Activated T-cell treated with anti-CD3 and anti-CD28 coated beads, Interleukin-2, amount 50 U/mL, for 24 hours (primary cell): ENCODE measurements at regions not wholly inside any gene's neighbourhood (a gene's known extent, or its start where the extent isn't known, plus 50 kb on each side); places are given as distances from the start of the nearest gene placed in this dataset.
"Not testable (repeated sequence)": the region's sequence is repeated elsewhere in the genome, so short reads cannot be mapped to it uniquely, and the experiment has no call there.

Source experiments
- DNase-seq: peaks from one replicate; pipeline ENCODE4 v3.0.0-alpha.2; 2020
- H3K27ac Mint-ChIP-seq: 2 replicates; pipeline ENCODE4 v1.8.0; 2020; ENCODE audit warnings: mild to moderate bottlenecking, mixed read lengths
- H3K27me3 Mint-ChIP-seq: 2 replicates; pipeline ENCODE4 v1.8.0; 2020; ENCODE audit warnings: mixed read lengths
- H3K36me3 Mint-ChIP-seq: 2 replicates; pipeline ENCODE4 v1.8.0; 2020; ENCODE audit warnings: low read depth, mixed read lengths
- H3K4me1 Mint-ChIP-seq: 2 replicates; pipeline ENCODE4 v1.8.0; 2020; ENCODE audit warnings: low read depth, mixed read lengths
- H3K4me3 Mint-ChIP-seq: 2 replicates; pipeline ENCODE4 v1.8.0; 2020; ENCODE audit warnings: mild to moderate bottlenecking, moderate library complexity, mixed read lengths
- H3K9me3 Mint-ChIP-seq: 2 replicates; pipeline ENCODE4 v1.8.0; 2020; ENCODE audit warnings: mixed read lengths

- no peaks in the 10 kb centered on the region for H3K27me3 Mint-ChIP-seq
- DNase-seq: no peak
Observed at GRCh38 chr2:123451542-123451941, 573.5 kb upstream of the CNTNAP5 start.

GRCh38 chr2:123453046-123453700, 571.9 kb upstream of the CNTNAP5 start:
- Mint-ChIP-seq H3K4me3 (no peak overlapping the region), H3K27me3 (no peaks in the 10 kb centered on the region), H3K36me3 (no peaks in the 10 kb centered on the region), H3K4me1 (no peaks in the 10 kb centered on the region), H3K27ac (no peak overlapping the region), H3K9me3 (peaks cover 16% of the 10 kb centered on the region)
- DNase-seq: no peak

More at GRCh38 chr2:123451542-123451941, 573.5 kb upstream of the CNTNAP5 start:
- peaks cover 19% of the 10 kb centered on the region for H3K9me3 Mint-ChIP-seq
- H3K4me3 Mint-ChIP-seq: no peak overlapping the region
- H3K27ac Mint-ChIP-seq: no peak overlapping the region
- H3K36me3 Mint-ChIP-seq: no peaks in the 10 kb centered on the region
- no peaks in the 10 kb centered on the region for H3K4me1 Mint-ChIP-seq

DNA sequence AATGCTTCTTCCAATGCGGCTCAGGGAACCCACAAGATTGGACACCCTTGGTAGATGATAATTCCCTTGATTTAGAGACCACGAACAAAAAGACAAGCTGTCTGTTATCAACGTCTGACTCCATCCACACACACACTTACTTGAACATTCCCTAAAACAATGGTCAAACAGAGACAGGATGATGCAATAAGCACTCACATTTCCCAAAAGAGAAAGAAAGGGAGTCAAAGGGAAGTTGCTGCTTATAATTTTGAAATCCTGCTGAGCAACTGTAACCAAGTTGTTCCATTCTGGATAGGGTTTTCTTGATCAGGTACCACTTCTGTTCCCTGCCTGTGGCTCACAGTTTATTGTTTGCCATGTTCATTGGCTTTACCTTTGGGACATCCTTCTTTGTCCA, 571.3 kb upstream of the CNTNAP5 start:
- H3K27me3 Mint-ChIP-seq: no peaks in the 10 kb centered on the region
- H3K36me3 Mint-ChIP-seq: no peaks in the 10 kb centered on the region
- no peak overlapping the region for H3K4me3 Mint-ChIP-seq
- H3K27ac Mint-ChIP-seq: no peak overlapping the region
- DNase-seq: no peak
- H3K9me3 Mint-ChIP-seq: peaks cover 15% of the 10 kb centered on the region
- no peaks in the 10 kb centered on the region for H3K4me1 Mint-ChIP-seq

DNA sequence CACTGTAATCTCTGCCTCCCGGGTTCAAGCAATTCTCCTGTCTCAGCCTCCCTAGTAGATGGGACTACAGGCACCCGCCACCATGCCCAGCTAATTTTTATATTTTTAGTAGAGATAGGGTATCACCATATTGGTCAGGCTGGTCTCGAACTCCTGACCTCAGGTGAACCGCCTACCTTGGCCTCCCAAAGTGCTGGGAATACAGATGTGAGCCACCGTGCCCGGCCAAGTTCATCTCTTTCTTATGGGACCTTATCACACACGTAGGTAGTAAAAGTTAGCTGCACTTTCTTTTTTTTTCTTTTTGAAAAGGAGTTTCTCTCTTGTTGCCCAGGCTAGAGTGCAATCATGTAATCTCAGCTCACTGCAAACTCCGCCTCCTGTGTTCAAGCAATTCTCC, 569.9 kb upstream of the CNTNAP5 start:
- H3K27ac Mint-ChIP-seq, H3K4me3 Mint-ChIP-seq, DNase-seq, H3K36me3 Mint-ChIP-seq, H3K27me3 Mint-ChIP-seq, H3K4me1 Mint-ChIP-seq: not testable (repeated sequence)
- H3K9me3 Mint-ChIP-seq: peaks cover 14% of the 10 kb centered on the region

- peaks cover 14% of the 10 kb centered on the region for H3K9me3 Mint-ChIP-seq
- DNase-seq: no peak
- no peaks in the 10 kb centered on the region for H3K4me1 Mint-ChIP-seq
Observed at GRCh38 chr2:123456416-123456815, 568.7 kb upstream of the CNTNAP5 start.

DNA sequence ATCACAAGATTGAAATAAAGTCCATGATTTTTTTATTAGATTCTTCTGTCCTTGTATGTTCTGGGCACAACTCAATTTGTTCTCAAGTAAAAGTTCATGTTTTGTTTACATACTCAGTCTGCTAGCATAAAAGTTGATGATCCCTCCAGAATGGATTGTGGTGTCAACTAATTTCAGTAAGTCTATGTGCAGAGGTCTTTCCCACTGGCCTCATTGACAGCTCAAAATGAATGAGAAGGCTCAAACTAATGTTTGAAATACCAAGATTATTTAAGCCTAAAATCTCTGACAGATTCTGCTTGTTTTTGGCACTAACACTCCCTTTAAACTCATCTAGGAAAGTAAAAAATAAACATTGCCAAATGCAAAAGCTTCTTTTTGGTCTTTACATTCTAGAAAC, 561.2 kb upstream of the CNTNAP5 start:
- H3K4me1 Mint-ChIP-seq: no peaks in the 10 kb centered on the region
- no peak overlapping the region for H3K4me3 Mint-ChIP-seq

More at GRCh38 chr2:123456416-123456815, 568.7 kb upstream of the CNTNAP5 start:
- Mint-ChIP-seq H3K4me3 (no peak overlapping the region), H3K27ac (no peak overlapping the region), H3K27me3 (no peaks in the 10 kb centered on the region), H3K36me3 (no peaks in the 10 kb centered on the region)

DNA sequence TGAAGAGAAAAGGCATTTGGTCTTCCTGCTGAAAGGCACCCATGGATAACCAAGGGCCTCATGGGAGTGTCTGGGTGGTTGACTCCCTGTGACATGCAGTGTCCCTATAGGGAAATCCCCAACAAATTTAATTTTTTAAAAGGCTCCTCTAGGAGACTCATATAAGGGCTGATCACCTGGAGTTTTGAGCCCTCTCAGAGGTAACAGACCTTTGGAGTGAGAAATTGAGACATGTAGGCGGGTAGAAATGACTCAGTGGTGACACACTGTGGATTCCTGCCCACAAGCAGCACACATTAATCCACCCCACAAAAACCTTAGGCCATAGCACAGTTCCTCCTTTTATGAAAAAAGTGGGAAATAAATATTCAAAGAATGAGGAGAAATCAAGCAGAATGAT, 557.0 kb upstream of the CNTNAP5 start:
- no peaks in the 10 kb centered on the region for H3K27me3 Mint-ChIP-seq
- no peak overlapping the region for H3K4me3 Mint-ChIP-seq
- H3K36me3 Mint-ChIP-seq: no peaks in the 10 kb centered on the region
- no peak overlapping the region for H3K27ac Mint-ChIP-seq
- H3K9me3 Mint-ChIP-seq: peaks cover 6% of the 10 kb centered on the region
- DNase-seq: no peak
- no peaks in the 10 kb centered on the region for H3K4me1 Mint-ChIP-seq

More for the DNA sequence above, 561.2 kb upstream of the CNTNAP5 start:
- no peak overlapping the region for H3K27ac Mint-ChIP-seq
- H3K36me3 Mint-ChIP-seq: no peaks in the 10 kb centered on the region
- no peak for DNase-seq
- peaks cover 4% of the 10 kb centered on the region for H3K9me3 Mint-ChIP-seq
- H3K27me3 Mint-ChIP-seq: no peaks in the 10 kb centered on the region

DNA sequence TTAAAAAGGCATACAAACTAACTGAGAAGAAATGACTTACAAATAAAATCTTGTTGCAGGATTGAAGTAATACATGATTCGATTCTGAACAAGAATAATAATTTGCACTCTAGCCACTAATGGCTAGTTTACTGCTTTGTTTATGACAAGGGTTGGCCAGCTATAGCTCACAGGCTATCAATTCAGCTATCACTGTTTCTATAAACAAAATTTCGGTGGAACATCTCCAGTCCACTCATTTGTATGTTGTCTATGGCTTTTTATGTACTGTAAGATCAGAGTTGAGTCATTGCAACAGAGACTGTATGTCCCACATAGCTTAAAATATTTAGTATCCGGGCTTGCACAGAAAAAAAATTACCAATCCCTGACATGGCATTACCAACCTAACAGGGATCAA, 543.7 kb upstream of the CNTNAP5 start:
- Mint-ChIP-seq H3K9me3 (peaks cover 24% of the 10 kb centered on the region), H3K27ac (no peak overlapping the region)

GRCh38 chr2:123485056-123485455, 540.0 kb upstream of the CNTNAP5 start:
- no peak overlapping the region for H3K27ac Mint-ChIP-seq
- H3K9me3 Mint-ChIP-seq: peaks cover 22% of the 10 kb centered on the region
- no peak for DNase-seq
- no peak overlapping the region for H3K4me3 Mint-ChIP-seq
- no peaks in the 10 kb centered on the region for H3K36me3 Mint-ChIP-seq
- H3K27me3 Mint-ChIP-seq: no peaks in the 10 kb centered on the region
- H3K4me1 Mint-ChIP-seq: no peaks in the 10 kb centered on the region

More for the DNA sequence above, 543.7 kb upstream of the CNTNAP5 start:
- Mint-ChIP-seq H3K27me3 (no peaks in the 10 kb centered on the region), H3K36me3 (no peaks in the 10 kb centered on the region), H3K4me3 (no peak overlapping the region), H3K4me1 (no peaks in the 10 kb centered on the region)
- DNase-seq: no peak

DNA sequence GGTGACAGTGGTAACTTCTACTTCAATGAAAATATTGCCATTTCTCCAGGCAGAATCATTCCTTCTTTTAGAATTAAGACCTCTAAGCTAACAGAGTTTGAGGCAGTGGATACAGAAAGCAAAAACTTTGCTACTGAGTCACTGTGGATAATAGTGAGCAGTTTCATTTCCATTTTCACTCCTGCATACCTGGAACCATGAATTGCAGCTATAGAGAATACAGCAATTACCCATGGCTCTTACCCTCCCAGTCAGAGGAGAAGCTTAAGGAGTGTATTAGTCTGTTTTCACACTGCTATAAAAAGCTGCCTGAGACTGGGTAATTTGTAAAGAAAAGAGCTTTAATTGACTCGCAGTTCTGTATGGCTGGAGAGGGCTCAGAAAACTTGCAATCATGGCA, 531.4 kb upstream of the CNTNAP5 start:
- H3K9me3 Mint-ChIP-seq: peaks cover 21% of the 10 kb centered on the region
- no peaks in the 10 kb centered on the region for H3K4me1 Mint-ChIP-seq
- no peak overlapping the region for H3K4me3 Mint-ChIP-seq
- no peaks in the 10 kb centered on the region for H3K27me3 Mint-ChIP-seq
- no peak for DNase-seq
- no peak overlapping the region for H3K27ac Mint-ChIP-seq
- H3K36me3 Mint-ChIP-seq: no peaks in the 10 kb centered on the region

- Mint-ChIP-seq H3K9me3 (peaks cover 21% of the 10 kb centered on the region), H3K27ac (no peak overlapping the region), H3K4me3 (no peak overlapping the region), H3K36me3 (no peaks in the 10 kb centered on the region), H3K4me1 (no peaks in the 10 kb centered on the region), H3K27me3 (no peaks in the 10 kb centered on the region)
- no peak for DNase-seq
Observed at GRCh38 chr2:123495241-123495640, 529.8 kb upstream of the CNTNAP5 start.

DNA sequence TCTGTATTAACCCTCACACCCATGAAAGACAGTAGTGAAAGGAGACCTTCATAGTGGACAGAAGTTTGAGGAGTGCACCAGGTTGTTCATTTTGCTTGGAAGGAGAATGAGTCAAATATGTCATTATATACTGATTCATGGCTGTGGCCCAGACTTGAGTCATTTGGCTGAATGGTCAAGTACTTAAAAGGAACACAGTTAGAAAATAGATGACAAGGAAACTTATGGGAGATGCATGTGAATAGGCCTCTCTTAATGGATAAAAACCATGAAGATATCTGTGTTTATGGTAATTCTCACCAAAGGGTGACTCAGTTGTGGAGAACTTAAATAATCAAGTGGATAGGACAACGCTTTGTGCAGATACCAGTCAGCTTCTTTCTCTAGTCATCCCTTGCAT, 524.7 kb upstream of the CNTNAP5 start:
- DNase-seq: no peak
- Mint-ChIP-seq H3K27ac (no peak overlapping the region), H3K36me3 (no peaks in the 10 kb centered on the region), H3K9me3 (peaks cover 10% of the 10 kb centered on the region), H3K4me1 (no peaks in the 10 kb centered on the region), H3K27me3 (no peaks in the 10 kb centered on the region), H3K4me3 (no peak overlapping the region)

GRCh38 chr2:123500988-123501387, 524.1 kb upstream of the CNTNAP5 start:
- Mint-ChIP-seq H3K4me1 (no peaks in the 10 kb centered on the region), H3K36me3 (no peaks in the 10 kb centered on the region), H3K9me3 (peaks cover 10% of the 10 kb centered on the region), H3K27me3 (no peaks in the 10 kb centered on the region), H3K27ac (no peak overlapping the region), H3K4me3 (no peak overlapping the region)
- no peak for DNase-seq

DNA sequence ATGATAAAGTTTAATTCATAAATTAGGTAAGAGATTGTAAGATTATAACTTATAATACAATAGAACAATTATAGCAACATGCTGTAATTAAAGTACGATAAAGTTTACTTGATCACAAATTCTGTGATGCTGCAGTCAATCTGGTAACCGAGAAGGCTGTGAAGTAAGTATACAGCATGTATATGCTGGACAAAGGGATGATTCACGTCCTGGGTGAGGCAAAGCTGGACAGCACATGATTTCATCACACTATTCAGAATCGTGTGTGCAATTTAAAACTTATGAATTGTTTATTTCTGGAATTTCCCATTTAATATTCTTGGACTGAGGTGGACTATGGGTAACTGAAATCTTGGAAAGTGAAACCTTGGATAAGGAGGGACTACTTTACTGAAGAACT, 522.2 kb upstream of the CNTNAP5 start:
- Mint-ChIP-seq H3K4me1 (no peaks in the 10 kb centered on the region), H3K36me3 (no peaks in the 10 kb centered on the region), H3K4me3 (no peak overlapping the region), H3K9me3 (peaks cover 7% of the 10 kb centered on the region), H3K27me3 (no peaks in the 10 kb centered on the region), H3K27ac (no peak overlapping the region)
- no peak for DNase-seq

DNA sequence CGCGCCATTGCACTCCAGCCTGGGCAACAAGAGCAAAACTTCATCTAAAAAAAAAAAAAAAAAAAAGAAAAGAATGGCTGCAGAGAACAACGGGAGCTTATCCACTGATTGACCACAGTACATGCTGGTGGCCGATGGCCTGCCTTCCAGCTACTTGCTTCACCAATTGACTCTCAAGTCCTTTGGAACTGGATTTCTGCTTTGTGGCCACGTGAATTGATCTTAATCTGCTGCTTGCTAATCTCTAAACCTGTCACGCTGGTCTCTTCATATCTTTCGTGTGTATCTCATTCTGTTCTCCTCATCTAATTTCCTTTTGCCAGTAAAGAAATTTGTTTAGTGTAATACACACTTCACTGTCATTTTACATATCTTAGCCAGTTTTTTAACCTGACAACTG, 512.5 kb upstream of the CNTNAP5 start:
- Mint-ChIP-seq H3K4me1 (no peaks in the 10 kb centered on the region), H3K36me3 (no peaks in the 10 kb centered on the region), H3K4me3 (no peak overlapping the region), H3K27me3 (no peaks in the 10 kb centered on the region), H3K9me3 (peaks cover 7% of the 10 kb centered on the region), H3K27ac (no peak overlapping the region)
- no peak for DNase-seq

- no peak for DNase-seq
Observed at GRCh38 chr2:123513351-123513750, 511.7 kb upstream of the CNTNAP5 start.

More at GRCh38 chr2:123513351-123513750, 511.7 kb upstream of the CNTNAP5 start:
- Mint-ChIP-seq H3K4me3 (no peak overlapping the region), H3K27ac (no peak overlapping the region), H3K9me3 (peaks cover 7% of the 10 kb centered on the region), H3K4me1 (no peaks in the 10 kb centered on the region), H3K36me3 (no peaks in the 10 kb centered on the region), H3K27me3 (no peaks in the 10 kb centered on the region)
